Neural cell (in vitro differentiated cells): ENCODE measurements at regions not wholly inside any gene's neighbourhood (a gene's known extent, or its start where the extent isn't known, plus 50 kb on each side); places are given as distances from the start of the nearest gene placed in this dataset.

Experiments
- H2AFZ ChIP-seq: fragments of 200-600, 300-800 bp; sonication (generic), shearing (Covaris generic); 2 replicates; pipeline ENCODE4 v1.6.0; 2014; ENCODE audit warnings: low read depth, mild to moderate bottlenecking, antibody characterized with exemption, low read length, moderate library complexity
- H3F3A ChIP-seq: fragments of 200-600 bp; shearing (Covaris generic); 2 replicates; pipeline ENCODE4 v1.6.1; 2016; ENCODE audit warnings: mild to moderate bottlenecking, moderate library complexity, mixed read lengths, antibody characterized with exemption, low read length; ENCODE audit not compliant: insufficient read depth, poor library complexity, severe bottlenecking
- H3K27ac ChIP-seq: fragments of 200-600, 300-800 bp; sonication (generic), shearing (Covaris generic); 2 replicates; pipeline ENCODE4 v1.5.1; 2014; ENCODE audit warnings: mild to moderate bottlenecking, low read length, moderate library complexity
- H3K27me3 ChIP-seq: fragments of 300-800, 200-600 bp; sonication (generic), shearing (Covaris generic); 2 replicates; pipeline ENCODE4 v1.6.0; 2014; ENCODE audit warnings: mild to moderate bottlenecking, low read depth, low read length, moderate library complexity; ENCODE audit not compliant: insufficient read depth
- H3K36me3 ChIP-seq: fragments of 300-800, 200-600 bp; sonication (generic), shearing (Covaris generic); 2 replicates; pipeline ENCODE4 v1.5.1; 2014; ENCODE audit warnings: mild to moderate bottlenecking, antibody characterized with exemption, low read length, moderate library complexity; ENCODE audit not compliant: insufficient read depth
- H3K4me2 ChIP-seq: fragments of 300-800, 200-600 bp; sonication (generic), shearing (Covaris generic); 2 replicates; pipeline ENCODE4 v1.6.0; 2014; ENCODE audit warnings: mild to moderate bottlenecking, low read length
- H3K4me3 ChIP-seq: fragments of 300-800, 200-600 bp; sonication (generic), shearing (Covaris generic); 2 replicates; pipeline ENCODE4 v1.5.1; 2014; ENCODE audit warnings: mild to moderate bottlenecking, low read length, moderate library complexity
- H3K79me2 ChIP-seq: fragments of 200-600 bp; shearing (Covaris generic); replicated peaks from 2 replicates; pipeline ENCODE4 v1.6.0; 2014; ENCODE audit warnings: mild to moderate bottlenecking, low read length, moderate library complexity; ENCODE audit not compliant: insufficient read depth
- H3K9ac ChIP-seq: fragments of 300-800, 200-600 bp; sonication (generic), shearing (Covaris generic); 2 replicates; pipeline ENCODE4 v1.6.1; 2016; ENCODE audit warnings: mild to moderate bottlenecking, low read length, mixed read lengths
- H3K9me2 ChIP-seq: fragments of 200-600 bp; shearing (Covaris generic); 2 replicates; pipeline ENCODE4 v1.6.1; 2016; ENCODE audit warnings: mild to moderate bottlenecking, low read length, mixed read lengths; ENCODE audit not compliant: insufficient read depth
- H3K9me3 ChIP-seq: fragments of 200-600, 300-800 bp; sonication (generic), shearing (Covaris generic); 2 replicates; pipeline ENCODE4 v1.6.1; 2016; ENCODE audit warnings: mild to moderate bottlenecking, mixed run types, low read length, moderate library complexity, mixed read lengths
- H4K20me1 ChIP-seq: fragments of 200-600 bp; shearing (Covaris generic); 2 replicates; pipeline ENCODE4 v1.6.1; 2016; ENCODE audit warnings: mild to moderate bottlenecking, mixed run types; ENCODE audit not compliant: insufficient read depth
- CTCF ChIP-seq: fragments of 450-650 bp; IDR thresholded peaks from 2 replicates; pipeline ENCODE4 v1.5.1; 2014; ENCODE audit warnings: antibody characterized with exemption, mild to moderate bottlenecking, moderate library complexity; ENCODE audit not compliant: poor library complexity, severe bottlenecking
- EP300 ChIP-seq: fragments of 450-650 bp; conservative IDR thresholded peaks from 2 replicates; pipeline ENCODE4 v1.6.1; 2014; ENCODE audit warnings: antibody characterized with exemption, mild to moderate bottlenecking, moderate library complexity; ENCODE audit not compliant: poor library complexity, severe bottlenecking
- EZH2 ChIP-seq: fragments of 200-600, 300-800 bp; shearing (Covaris generic), sonication (generic); IDR thresholded peaks from 2 replicates; pipeline ENCODE4 v1.6.1; 2014; ENCODE audit warnings: antibody characterized with exemption, low read length, borderline replicate concordance, mild to moderate bottlenecking; ENCODE audit not compliant: insufficient read depth, poor library complexity, severe bottlenecking
- MXI1 ChIP-seq: fragments of 450-650 bp; conservative IDR thresholded peaks from 2 replicates; pipeline ENCODE4 v1.6.1; 2014; ENCODE audit warnings: antibody characterized with exemption, mild to moderate bottlenecking; ENCODE audit not compliant: poor library complexity, severe bottlenecking
- POLR2AphosphoS5 ChIP-seq: IDR thresholded peaks from 2 replicates; pipeline ENCODE4 v1.6.1; 2012
- RAD21 ChIP-seq: fragments of 450-650 bp; conservative IDR thresholded peaks from 2 replicates; pipeline ENCODE4 v1.6.1; 2014; ENCODE audit warnings: antibody characterized with exemption, mild to moderate bottlenecking, moderate library complexity
- SMC3 ChIP-seq: fragments of 450-650 bp; conservative IDR thresholded peaks from 2 replicates; pipeline ENCODE4 v1.6.1; 2014; ENCODE audit warnings: antibody characterized with exemption, mild to moderate bottlenecking, moderate library complexity; ENCODE audit not compliant: poor library complexity
- TAF1 ChIP-seq: IDR thresholded peaks from 2 replicates; pipeline ENCODE4 v1.6.1; 2012; ENCODE audit warnings: low read depth
- TF ChIP-seq, protein P1 (sequence below): IDR thresholded peaks from 2 replicates; pipeline ENCODE4 v1.6.1; 2012; ENCODE audit warnings: borderline replicate concordance

DNA sequence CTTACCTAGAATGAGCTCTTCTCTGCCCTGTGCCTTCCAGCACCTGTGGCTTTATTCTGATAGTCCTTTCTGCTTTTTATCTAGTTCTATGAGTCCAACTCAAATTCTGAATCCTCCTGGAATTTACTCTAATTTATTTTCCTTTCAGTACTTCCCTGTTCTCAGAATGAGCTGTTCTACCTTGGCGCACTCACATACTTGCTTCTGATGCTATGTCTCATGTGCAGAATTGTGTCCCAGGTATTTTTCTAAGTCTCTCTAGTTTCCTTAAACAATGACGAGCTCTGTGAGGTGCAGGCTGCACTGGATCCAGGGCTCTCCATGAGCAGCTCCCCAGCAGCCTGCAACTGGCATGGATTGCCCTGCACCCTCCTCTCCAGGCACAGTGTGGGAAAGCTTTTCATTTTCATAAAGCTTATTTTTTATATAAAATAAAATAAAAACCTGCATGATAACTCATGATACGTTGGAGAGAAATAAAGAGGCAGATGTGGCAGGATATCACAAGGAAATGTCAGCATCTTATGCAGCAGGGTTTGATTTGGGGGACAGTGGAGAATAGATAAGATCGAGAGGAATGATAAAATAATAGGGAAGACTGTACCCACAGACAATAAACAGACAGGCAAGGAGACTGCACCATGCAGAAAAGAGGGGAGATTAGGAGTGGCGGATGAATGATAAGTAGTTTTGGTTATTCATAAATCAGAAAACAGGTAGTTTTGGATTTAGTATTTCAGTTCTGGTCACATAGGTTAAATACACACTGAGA, 258.2 kb upstream of the POM121L12 start:
- no peak overlapping the region for H3K9ac ChIP-seq
- no peaks in the 10 kb centered on the region for H3K79me2 ChIP-seq
- H4K20me1 ChIP-seq: no peaks in the 10 kb centered on the region
- TF ChIP-seq RAD21 (no peak), EZH2 (no peak), MXI1 (no peak), EP300 (no peak), POLR2AphosphoS5 (no peak), SMC3 (no peak)
- TF ChIP-seq, protein P1, sequence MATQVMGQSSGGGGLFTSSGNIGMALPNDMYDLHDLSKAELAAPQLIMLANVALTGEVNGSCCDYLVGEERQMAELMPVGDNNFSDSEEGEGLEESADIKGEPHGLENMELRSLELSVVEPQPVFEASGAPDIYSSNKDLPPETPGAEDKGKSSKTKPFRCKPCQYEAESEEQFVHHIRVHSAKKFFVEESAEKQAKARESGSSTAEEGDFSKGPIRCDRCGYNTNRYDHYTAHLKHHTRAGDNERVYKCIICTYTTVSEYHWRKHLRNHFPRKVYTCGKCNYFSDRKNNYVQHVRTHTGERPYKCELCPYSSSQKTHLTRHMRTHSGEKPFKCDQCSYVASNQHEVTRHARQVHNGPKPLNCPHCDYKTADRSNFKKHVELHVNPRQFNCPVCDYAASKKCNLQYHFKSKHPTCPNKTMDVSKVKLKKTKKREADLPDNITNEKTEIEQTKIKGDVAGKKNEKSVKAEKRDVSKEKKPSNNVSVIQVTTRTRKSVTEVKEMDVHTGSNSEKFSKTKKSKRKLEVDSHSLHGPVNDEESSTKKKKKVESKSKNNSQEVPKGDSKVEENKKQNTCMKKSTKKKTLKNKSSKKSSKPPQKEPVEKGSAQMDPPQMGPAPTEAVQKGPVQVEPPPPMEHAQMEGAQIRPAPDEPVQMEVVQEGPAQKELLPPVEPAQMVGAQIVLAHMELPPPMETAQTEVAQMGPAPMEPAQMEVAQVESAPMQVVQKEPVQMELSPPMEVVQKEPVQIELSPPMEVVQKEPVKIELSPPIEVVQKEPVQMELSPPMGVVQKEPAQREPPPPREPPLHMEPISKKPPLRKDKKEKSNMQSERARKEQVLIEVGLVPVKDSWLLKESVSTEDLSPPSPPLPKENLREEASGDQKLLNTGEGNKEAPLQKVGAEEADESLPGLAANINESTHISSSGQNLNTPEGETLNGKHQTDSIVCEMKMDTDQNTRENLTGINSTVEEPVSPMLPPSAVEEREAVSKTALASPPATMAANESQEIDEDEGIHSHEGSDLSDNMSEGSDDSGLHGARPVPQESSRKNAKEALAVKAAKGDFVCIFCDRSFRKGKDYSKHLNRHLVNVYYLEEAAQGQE: no peak
- H3K4me3 ChIP-seq: no peak overlapping the region
- no peak overlapping the region for H3K4me2 ChIP-seq
- no peaks in the 10 kb centered on the region for H3F3A ChIP-seq
- no peak overlapping the region for H2AFZ ChIP-seq
- no peaks in the 10 kb centered on the region for H3K9me2 ChIP-seq
- H3K36me3 ChIP-seq: no peaks in the 10 kb centered on the region
- no peak overlapping the region for H3K27ac ChIP-seq
- no peaks in the 10 kb centered on the region for H3K27me3 ChIP-seq
- H3K9me3 ChIP-seq: no peaks in the 10 kb centered on the region

DNA sequence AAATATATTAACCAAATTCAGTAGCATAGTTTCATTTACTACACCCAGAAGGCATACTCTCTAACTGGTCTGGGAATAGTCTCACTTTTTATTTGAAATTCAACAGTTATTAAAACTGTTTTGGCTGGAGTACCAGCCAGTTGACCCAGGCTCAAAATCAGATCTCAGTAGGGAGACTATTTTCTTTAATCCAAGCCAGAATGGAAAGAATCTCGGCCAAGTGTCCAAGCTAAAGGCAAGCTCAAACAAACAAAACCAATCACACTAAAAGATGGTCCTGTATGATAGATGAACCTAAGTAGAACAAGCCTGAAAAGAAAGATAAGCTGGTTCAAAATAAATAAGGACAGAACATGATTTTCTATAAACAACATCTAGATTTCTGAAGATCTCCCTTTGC, 259.6 kb upstream of the POM121L12 start:
- Histone ChIP-seq H3K27ac (no peak overlapping the region), H3K4me2 (no peak overlapping the region)
- no peak for TF ChIP-seq RAD21
- no peak for TF ChIP-seq CTCF
- TF ChIP-seq POLR2AphosphoS5: no peak
- no peak for TF ChIP-seq TAF1
- no peak for TF ChIP-seq SMC3
- TF ChIP-seq EZH2: no peak
- TF ChIP-seq MXI1: no peak
- no peak for TF ChIP-seq EP300
- TF ChIP-seq, protein P1: no peak

More for the DNA sequence above, 259.6 kb upstream of the POM121L12 start:
- no peak overlapping the region for H3K4me3 ChIP-seq
- H3K36me3 ChIP-seq: no peaks in the 10 kb centered on the region
- H3K9me2 ChIP-seq: no peaks in the 10 kb centered on the region
- H4K20me1 ChIP-seq: no peaks in the 10 kb centered on the region
- H3F3A ChIP-seq: no peaks in the 10 kb centered on the region
- H3K9me3 ChIP-seq: no peaks in the 10 kb centered on the region
- no peaks in the 10 kb centered on the region for H3K27me3 ChIP-seq
- H3K79me2 ChIP-seq: no peaks in the 10 kb centered on the region
- H3K9ac ChIP-seq: no peak overlapping the region
- no peak overlapping the region for H2AFZ ChIP-seq
